ENCODE measurements at regions not wholly inside any gene's neighbourhood (a gene's known extent, or its start where the extent isn't known, plus 50 kb on each side); places are given as distances from the start of the nearest gene placed in this dataset.
"Not testable (repeated sequence)": the region's sequence is repeated elsewhere in the genome, so short reads cannot be mapped to it uniquely, and the experiment has no call there.

DNA sequence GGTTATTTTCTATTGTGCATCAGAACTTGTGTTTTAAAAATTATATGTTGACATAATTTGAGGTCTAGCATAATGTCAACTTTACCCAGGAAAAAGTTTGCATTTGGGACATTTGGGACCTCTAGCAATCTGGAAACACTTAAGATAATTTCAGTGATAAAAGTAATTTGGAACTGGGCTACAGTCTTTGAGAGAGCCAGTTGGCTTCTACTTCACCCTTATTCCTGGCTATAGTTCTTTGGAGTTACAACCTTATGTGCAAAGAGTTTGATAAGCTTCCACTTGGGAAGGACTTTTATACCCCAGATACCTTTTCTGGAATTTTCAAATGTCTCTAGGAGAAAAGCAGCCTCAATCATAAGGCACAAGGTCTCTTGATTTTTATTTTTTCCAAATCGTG, 139.3 kb downstream of the ARRDC3 start:
- Histone ChIP-seq H3K27me3 (ENCODE audit: control insufficient read depth, insufficient read depth, low read length) (no peaks in the 10 kb centered on the region), H3K4me3 (ENCODE audit: low read depth, low read length) (no peak overlapping the region), H3K36me3 (ENCODE audit: control insufficient read depth, insufficient read depth, low read length) (no peaks in the 10 kb centered on the region)
- no peak for TF ChIP-seq CTCF (IDR thresholded peaks at IDR 0.05; ENCODE audit: insufficient read depth, low read length, poor library complexity, severe bottlenecking)
- no peak for DNase-seq (ENCODE audit: low read depth)

- Histone ChIP-seq H3K4me3 (ENCODE audit: low read depth, low read length) (no peak overlapping the region), H3K36me3 (ENCODE audit: control insufficient read depth, insufficient read depth, low read length) (no peaks in the 10 kb centered on the region), H3K27me3 (ENCODE audit: control insufficient read depth, insufficient read depth, low read length) (no peaks in the 10 kb centered on the region)
- no peak for TF ChIP-seq CTCF (IDR thresholded peaks at IDR 0.05; ENCODE audit: insufficient read depth, low read length, poor library complexity, severe bottlenecking)
- no peak for DNase-seq (ENCODE audit: low read depth)
These were observed 139.8 kb downstream of the ARRDC3 start for GRCh38 chr5:91243286-91243685.

DNA sequence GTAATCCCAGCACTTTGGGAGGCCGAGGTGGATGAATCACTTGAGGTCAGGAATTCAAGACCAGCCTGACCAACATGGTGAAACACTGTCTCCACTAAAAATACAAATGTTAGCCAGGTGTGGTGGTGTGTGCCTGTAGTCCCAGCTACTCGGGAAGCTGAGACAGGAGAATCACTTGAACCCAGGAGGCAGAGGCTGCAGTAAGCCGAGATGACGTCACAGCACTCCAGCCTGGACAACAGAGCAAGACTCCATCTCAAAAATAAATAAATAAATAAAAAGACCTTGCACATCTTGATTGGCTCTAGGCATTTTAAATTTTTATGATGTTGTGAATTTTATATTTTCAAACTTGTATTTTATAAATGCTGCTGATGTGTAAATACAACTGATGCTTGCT, 141.7 kb downstream of the ARRDC3 start:
- H3K27me3 ChIP-seq (ENCODE audit: control insufficient read depth, insufficient read depth, low read length); DNase-seq (ENCODE audit: low read depth); H3K4me3 ChIP-seq (ENCODE audit: low read depth, low read length); H3K36me3 ChIP-seq (ENCODE audit: control insufficient read depth, insufficient read depth, low read length): not testable (repeated sequence)

GRCh38 chr5:91240175-91240574, 142.9 kb downstream of the ARRDC3 start:
- DNase-seq (ENCODE audit: low read depth): no peak
- H3K27me3 ChIP-seq (ENCODE audit: control insufficient read depth, insufficient read depth, low read length): no peaks in the 10 kb centered on the region
- no peaks in the 10 kb centered on the region for H3K36me3 ChIP-seq (ENCODE audit: control insufficient read depth, insufficient read depth, low read length)
- TF ChIP-seq CTCF (IDR thresholded peaks at IDR 0.05; ENCODE audit: insufficient read depth, low read length, poor library complexity, severe bottlenecking): no peak
- H3K4me3 ChIP-seq (ENCODE audit: low read depth, low read length): no peak overlapping the region

DNA sequence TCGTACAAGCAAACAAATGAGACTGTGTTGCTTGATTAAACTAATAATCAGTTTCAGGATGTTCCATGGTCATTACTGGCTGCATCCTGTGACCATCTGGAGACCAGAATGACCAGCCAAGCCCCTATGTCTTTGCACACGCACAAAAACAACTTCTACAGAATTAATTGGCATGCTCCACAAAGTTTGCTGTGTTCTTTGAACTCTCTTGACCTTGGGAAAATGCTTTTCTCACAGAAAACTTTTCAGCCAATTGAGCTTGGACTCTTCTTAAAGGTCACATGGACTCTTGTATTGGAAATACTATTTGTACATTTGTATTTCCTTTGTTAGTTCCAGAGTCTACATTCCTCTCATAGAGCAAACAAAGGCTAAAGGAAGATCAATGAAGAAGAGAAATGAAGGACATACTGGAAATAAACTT, 147.8 kb downstream of the ARRDC3 start:
- no peaks in the 10 kb centered on the region for H3K36me3 ChIP-seq (ENCODE audit: control insufficient read depth, insufficient read depth, low read length)
- no peak for TF ChIP-seq CTCF (IDR thresholded peaks at IDR 0.05; ENCODE audit: insufficient read depth, low read length, poor library complexity, severe bottlenecking)
- no peak for DNase-seq (ENCODE audit: low read depth)
- no peaks in the 10 kb centered on the region for H3K27me3 ChIP-seq (ENCODE audit: control insufficient read depth, insufficient read depth, low read length)
- H3K4me3 ChIP-seq (ENCODE audit: low read depth, low read length): no peak overlapping the region

DNA sequence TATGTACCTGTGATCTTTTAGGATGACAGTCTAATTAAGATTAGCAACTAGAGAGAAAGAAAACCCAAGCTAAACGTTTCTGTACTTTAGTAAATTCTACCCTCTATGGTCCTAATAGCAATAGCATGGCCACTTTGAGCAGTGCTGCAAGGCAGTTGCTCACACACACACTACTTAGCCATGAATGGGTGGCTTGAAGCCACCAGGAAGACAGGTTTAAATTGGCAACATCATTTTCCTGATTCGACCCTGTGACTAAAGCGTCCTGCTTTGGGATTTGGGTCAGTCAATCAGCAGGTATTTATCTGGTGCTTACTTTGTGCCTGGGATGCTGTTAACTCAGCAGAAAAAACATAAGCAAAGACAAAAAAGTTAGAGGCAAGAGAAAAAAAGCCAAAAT, 150.6 kb downstream of the ARRDC3 start:
- TF ChIP-seq CTCF (IDR thresholded peaks at IDR 0.05; ENCODE audit: insufficient read depth, low read length, poor library complexity, severe bottlenecking): no peak
- Histone ChIP-seq H3K27me3 (ENCODE audit: control insufficient read depth, insufficient read depth, low read length) (no peaks in the 10 kb centered on the region), H3K4me3 (ENCODE audit: low read depth, low read length) (no peak overlapping the region), H3K36me3 (ENCODE audit: control insufficient read depth, insufficient read depth, low read length) (no peaks in the 10 kb centered on the region)
- DNase-seq (ENCODE audit: low read depth): no peak

All from kidney epithelial cell (primary cell).